H9 (cell line): ENCODE measurements at regions not wholly inside any gene's neighbourhood (a gene's known extent, or its start where the extent isn't known, plus 50 kb on each side); places are given as distances from the start of the nearest gene placed in this dataset.
A peak's percentile ranks its signal among the peaks of the same experiment; 100 is the strongest.

Source experiments
- DNase-seq: peaks from one replicate; pipeline ENCODE4 v3.0.0-alpha.2; 2017
- H2AFZ ChIP-seq: one replicate; pipeline ENCODE4 v1.6.1; 2013; ENCODE audit warnings: mild to moderate bottlenecking, low read length, control low read depth, moderate library complexity
- H2AK5ac ChIP-seq: 2 replicates; pipeline ENCODE4 v1.6.1; 2013; ENCODE audit warnings: low read length, control low read depth, mixed read lengths; ENCODE audit not compliant: insufficient read length
- H2BK120ac ChIP-seq: one replicate; pipeline ENCODE4 v1.6.1; 2013; ENCODE audit warnings: low read depth, mild to moderate bottlenecking, low read length, control low read depth, inconsistent platforms; ENCODE audit not compliant: poor library complexity, severe bottlenecking
- H2BK12ac ChIP-seq: 2 replicates; pipeline ENCODE4 v1.6.1; 2013; ENCODE audit warnings: low read length, control low read depth, mixed read lengths, low read depth; ENCODE audit not compliant: insufficient read length
- H2BK15ac ChIP-seq: 2 replicates; pipeline ENCODE4 v1.6.1; 2013; ENCODE audit warnings: low read depth, low read length, control low read depth
- H2BK20ac ChIP-seq: one replicate; pipeline ENCODE4 v1.6.1; 2013; ENCODE audit warnings: low read depth, mild to moderate bottlenecking, low read length, control low read depth, inconsistent platforms; ENCODE audit not compliant: poor library complexity, severe bottlenecking
- H2BK5ac ChIP-seq: 2 replicates; pipeline ENCODE4 v1.6.1; 2013; ENCODE audit warnings: low read length, control low read depth, mixed read lengths; ENCODE audit not compliant: insufficient read length
- H3K14ac ChIP-seq: 2 replicates; pipeline ENCODE4 v1.6.1; 2013; ENCODE audit warnings: low read length, control low read depth; ENCODE audit not compliant: insufficient read depth
- H3K18ac ChIP-seq: 2 replicates; pipeline ENCODE4 v1.6.1; 2013; ENCODE audit warnings: low read depth, mild to moderate bottlenecking, mixed read lengths, low read length, control low read depth; ENCODE audit not compliant: insufficient read length
- H3K23ac ChIP-seq: 2 replicates; pipeline ENCODE4 v1.6.1; 2013; ENCODE audit warnings: low read length, control low read depth, mixed read lengths, low read depth; ENCODE audit not compliant: insufficient read length
- H3K23me2 ChIP-seq: 2 replicates; pipeline ENCODE4 v1.6.1; 2013; ENCODE audit warnings: low read depth, mild to moderate bottlenecking, mixed read lengths, low read length, control low read depth; ENCODE audit not compliant: insufficient read length, poor library complexity, severe bottlenecking
- H3K27ac ChIP-seq: 2 replicates; pipeline ENCODE4 v1.5.1; 2013; ENCODE audit warnings: low read length, control low read depth, mixed read lengths, low read depth; ENCODE audit not compliant: insufficient read length
- H3K27me3 ChIP-seq: 2 replicates; pipeline ENCODE4 v1.6.1; 2013; ENCODE audit warnings: low read length, control low read depth, inconsistent platforms; ENCODE audit not compliant: insufficient read depth
- H3K4ac ChIP-seq: 2 replicates; pipeline ENCODE4 v1.6.1; 2013; ENCODE audit warnings: low read depth, mild to moderate bottlenecking, control low read depth, inconsistent platforms, low read length, moderate library complexity
- H3K4me1 ChIP-seq: 2 replicates; pipeline ENCODE4 v1.6.1; 2013; ENCODE audit warnings: low read length, control low read depth, inconsistent platforms; ENCODE audit not compliant: insufficient read depth
- H3K4me2 ChIP-seq: 2 replicates; pipeline ENCODE4 v1.6.1; 2013; ENCODE audit warnings: low read length, control low read depth, mixed read lengths; ENCODE audit not compliant: insufficient read length, insufficient read depth
- H3K56ac ChIP-seq: 2 replicates; pipeline ENCODE4 v1.6.1; 2013; ENCODE audit warnings: low read depth, mild to moderate bottlenecking, mixed read lengths, low read length, control low read depth; ENCODE audit not compliant: insufficient read length
- H3K79me1 ChIP-seq: 2 replicates; pipeline ENCODE4 v1.6.1; 2013; ENCODE audit warnings: low read depth, mild to moderate bottlenecking, moderate library complexity, low read length, control low read depth, inconsistent platforms; ENCODE audit not compliant: insufficient read depth, poor library complexity, severe bottlenecking
- H3K79me2 ChIP-seq: 2 replicates; pipeline ENCODE4 v1.6.1; 2013; ENCODE audit warnings: low read length, control low read depth, inconsistent platforms; ENCODE audit not compliant: insufficient read depth
- H3K9ac ChIP-seq: 2 replicates; pipeline ENCODE4 v1.6.1; 2013; ENCODE audit warnings: low read length, control low read depth, mixed read lengths; ENCODE audit not compliant: insufficient read length; ENCODE audit errors: extremely low read depth
- H3K9me3 ChIP-seq: one replicate; pipeline ENCODE4 v1.6.1; 2013; ENCODE audit warnings: low read depth, low read length, inconsistent platforms; ENCODE audit not compliant: control insufficient read depth
- H3T11ph ChIP-seq: one replicate; pipeline ENCODE4 v1.6.1; 2013; ENCODE audit warnings: mild to moderate bottlenecking, low read length, control low read depth, inconsistent platforms
- H4K20me1 ChIP-seq: one replicate; pipeline ENCODE4 v1.6.1; 2013; ENCODE audit not compliant: control insufficient read depth, insufficient read length, insufficient read depth
- H4K5ac ChIP-seq: 2 replicates; pipeline ENCODE4 v1.6.1; 2013; ENCODE audit warnings: low read depth, mild to moderate bottlenecking, mixed read lengths, low read length, control low read depth; ENCODE audit not compliant: insufficient read length
- H4K8ac ChIP-seq: replicated peaks from 2 replicates; pipeline ENCODE4 v1.6.1; 2013; ENCODE audit warnings: low read length, control low read depth, mixed read lengths, low read depth; ENCODE audit not compliant: insufficient read length
- H4K91ac ChIP-seq: 2 replicates; pipeline ENCODE4 v1.6.1; 2013; ENCODE audit warnings: low read depth, mild to moderate bottlenecking, moderate library complexity, mixed read lengths, low read length, control low read depth; ENCODE audit not compliant: insufficient read length
- H3K27ac Mint-ChIP-seq, 3 experiments: 2 replicates in 2 of 3; 3 replicates in 1 of 3; pipeline ENCODE4 v1.8.0; 2020 to 2021; ENCODE audit warnings: mixed read lengths in 3 of 3, mild to moderate bottlenecking in 1 of 3, moderate library complexity in 1 of 3
- H3K27me3 Mint-ChIP-seq: 2 replicates; pipeline ENCODE4 v1.8.0; 2021; ENCODE audit warnings: low read depth, mild to moderate bottlenecking, moderate library complexity, mixed read lengths
- H3K36me3 Mint-ChIP-seq, 3 experiments: 2 replicates in 2 of 3; 3 replicates in 1 of 3; pipeline ENCODE4 v1.8.0; 2020 to 2021; ENCODE audit warnings: low read depth in 3 of 3, mixed read lengths in 3 of 3; ENCODE audit not compliant: insufficient read depth in 1 of 3
- H3K4me1 Mint-ChIP-seq, 2 experiments: 2 replicates each; pipeline ENCODE4 v1.8.0; 2020; ENCODE audit warnings: mixed read lengths in 2 of 2
- H3K4me3 Mint-ChIP-seq, 2 experiments: 2 replicates in 1 of 2; 3 replicates in 1 of 2; pipeline ENCODE4 v1.8.0; 2020 to 2021; ENCODE audit warnings: mild to moderate bottlenecking in 2 of 2, mixed read lengths in 2 of 2, moderate library complexity in 1 of 2
- H3K9me3 Mint-ChIP-seq, 2 experiments: 2 replicates in 1 of 2; 3 replicates in 1 of 2; pipeline ENCODE4 v1.8.0; 2020; ENCODE audit warnings: mild to moderate bottlenecking in 2 of 2, mixed read lengths in 2 of 2, moderate library complexity in 1 of 2
- CTCF ChIP-seq: fragments of 200-600 bp; sonication (generic); conservative IDR thresholded peaks from 3 replicates; pipeline ENCODE4 v1.8.0; 2021; ENCODE audit warnings: antibody characterized with exemption, mild to moderate bottlenecking
- WGBS: extraction: QIAGEN DNeasy Blood & Tissue Kit; methylation state at CpG from one replicate; pipeline ENCODE4 v1.1.7; 2013; ENCODE audit warnings: missing lambda C conversion rate, low lambda C conversion rate, mixed read lengths; ENCODE audit not compliant: insufficient read length; ENCODE audit errors: extremely low coverage; 5-methylcytosine and 5-hydroxymethylcytosine counted together

- no peaks in the 10 kb centered on the region for H3K27me3 ChIP-seq
- no peaks in the 10 kb centered on the region for H3K23me2 ChIP-seq
- no peak overlapping the region for H3K9ac ChIP-seq
- no peaks in the 10 kb centered on the region for H3K79me1 ChIP-seq
- peak overlapping the region in 1 of 3 experiments; percentile 29; a peak in 1 of 7 replicates for H3K27ac Mint-ChIP-seq
- H4K8ac ChIP-seq = no peak overlapping the region
- H2BK15ac ChIP-seq = no peak overlapping the region
- H2BK120ac ChIP-seq = no peak overlapping the region
- no peak overlapping the region for H3T11ph ChIP-seq
- H3K27ac ChIP-seq = no peak overlapping the region
- no peak overlapping the region for H3K18ac ChIP-seq
- H3K4ac ChIP-seq = no peak overlapping the region
- H2BK5ac ChIP-seq = no peak overlapping the region
- WGBS = no CpG with 5 or more reads among the region's 2 CpGs
- no peaks in the 10 kb centered on the region for H4K20me1 ChIP-seq
- H2BK12ac ChIP-seq = no peak overlapping the region
- no peak overlapping the region for H2AK5ac ChIP-seq
- no peaks in the 10 kb centered on the region for H3K9me3 ChIP-seq
- no peak overlapping the region for H2AFZ ChIP-seq
- H3K23ac ChIP-seq = no peak overlapping the region
- no peak overlapping the region for H4K91ac ChIP-seq
- H3K4me1 ChIP-seq = no peaks in the 10 kb centered on the region
- H4K5ac ChIP-seq = no peak overlapping the region
- H3K4me1 Mint-ChIP-seq = peaks cover 10 to 11% of the 10 kb centered on the region in 2 experiments
- H3K14ac ChIP-seq = no peak overlapping the region
- H3K4me2 ChIP-seq = no peak overlapping the region
- H3K56ac ChIP-seq = no peak overlapping the region
- H3K9me3 Mint-ChIP-seq = no peaks in the 10 kb centered on the region
- no peak for TF ChIP-seq CTCF
- no peaks in the 10 kb centered on the region for H3K27me3 Mint-ChIP-seq
- DNase-seq = no peak
- no peak overlapping the region for H3K4me3 Mint-ChIP-seq
- no peaks in the 10 kb centered on the region for H3K79me2 ChIP-seq
- no peak overlapping the region for H2BK20ac ChIP-seq
- no peaks in the 10 kb centered on the region for H3K36me3 Mint-ChIP-seq
These were observed 109.9 kb upstream of the MCHR2 start for GRCh38 chr6:100103931-100104330.
